CD4-positive, CD25-positive, alpha-beta regulatory T cell (primary cell): ENCODE measurements at regions not wholly inside any gene's neighbourhood (a gene's known extent, or its start where the extent isn't known, plus 50 kb on each side); places are given as distances from the start of the nearest gene placed in this dataset.

Source experiments
- ATAC-seq, 2 donors: fragments of 150-1000 bp; cut with Tn5 transposase; one replicate each; pipeline ENCODE4 v1.10.0; 2021; ENCODE audit warnings: low read depth in 2 of 2, moderate number of reproducible peaks in 2 of 2, moderate library complexity in 1 of 2
- DNase-seq, 3 donors: peaks; one replicate each; pipeline versions ENCODE4 v3.0.0 to v3.0.0-alpha.2; 2012 to 2022; ENCODE audit warnings: mixed read lengths in 1 of 3
- H3K27ac ChIP-seq: one replicate; pipeline ENCODE4 v1.7.0; 2013; ENCODE audit warnings: mild to moderate bottlenecking, low read length; ENCODE audit not compliant: insufficient read depth, poor library complexity, severe bottlenecking
- H3K27me3 ChIP-seq: one replicate; pipeline ENCODE4 v1.7.0; 2013; ENCODE audit warnings: low read length; ENCODE audit not compliant: control insufficient read depth, insufficient read depth
- H3K36me3 ChIP-seq: one replicate; pipeline ENCODE4 v1.7.0; 2013; ENCODE audit warnings: mild to moderate bottlenecking, low read length, moderate library complexity; ENCODE audit not compliant: control insufficient read depth, insufficient read depth
- H3K4me1 ChIP-seq: 2 replicates; pipeline ENCODE4 v1.7.0; 2013; ENCODE audit warnings: mild to moderate bottlenecking, low read length; ENCODE audit not compliant: insufficient read depth, control insufficient read depth, poor library complexity, severe bottlenecking
- H3K4me3 ChIP-seq: one replicate; pipeline ENCODE4 v1.7.0; 2013; ENCODE audit warnings: low read depth, mild to moderate bottlenecking, low read length, moderate library complexity
- H3K9me3 ChIP-seq, 2 experiments: 1 replicate in 1 of 2; 2 replicates in 1 of 2; pipeline ENCODE4 v1.7.0; 2013; ENCODE audit warnings: low read length in 2 of 2, mild to moderate bottlenecking in 1 of 2, moderate library complexity in 1 of 2; ENCODE audit not compliant: control insufficient read depth in 2 of 2
- H3K27ac Mint-ChIP-seq, 3 donors: one replicate each; pipeline ENCODE4 v1.8.0; 2020 to 2022; ENCODE audit warnings: mild to moderate bottlenecking in 3 of 3, mixed read lengths in 3 of 3, moderate library complexity in 2 of 3
- H3K27me3 Mint-ChIP-seq: one replicate; pipeline ENCODE4 v1.8.0; 2022; ENCODE audit warnings: mild to moderate bottlenecking, mixed read lengths
- H3K36me3 Mint-ChIP-seq: one replicate; pipeline ENCODE4 v1.8.0; 2020; ENCODE audit warnings: mixed read lengths
- H3K4me1 Mint-ChIP-seq, 4 donors: one replicate each; pipeline ENCODE4 v1.8.0; 2020 to 2022; ENCODE audit warnings: mixed read lengths in 4 of 4, mild to moderate bottlenecking in 1 of 4
- H3K4me3 Mint-ChIP-seq, 4 donors: one replicate each; pipeline ENCODE4 v1.8.0; 2020 to 2022; ENCODE audit warnings: mild to moderate bottlenecking in 4 of 4, mixed read lengths in 4 of 4, moderate library complexity in 3 of 4
- H3K9me3 Mint-ChIP-seq, 7 donors: one replicate each; pipeline ENCODE4 v1.8.0; 2020 to 2022; ENCODE audit warnings: mixed read lengths in 7 of 7, mild to moderate bottlenecking in 3 of 7, moderate library complexity in 2 of 7

- no peak overlapping the region for H3K27ac Mint-ChIP-seq
- H3K27me3 Mint-ChIP-seq: no peaks in the 10 kb centered on the region
- H3K4me1 ChIP-seq: no peaks in the 10 kb centered on the region
- peaks cover 0 to 10% (median 3%) of the 10 kb centered on the region in 7 donors for H3K9me3 Mint-ChIP-seq
- H3K4me1 Mint-ChIP-seq: no peaks in the 10 kb centered on the region
- H3K9me3 ChIP-seq: peaks cover 0 to 3% of the 10 kb centered on the region in 2 experiments
- no peaks in the 10 kb centered on the region for H3K36me3 ChIP-seq
- ATAC-seq (no peak), DNase-seq (no peak)
- H3K4me3 Mint-ChIP-seq: no peak overlapping the region
- H3K4me3 ChIP-seq: no peak overlapping the region
- no peak overlapping the region for H3K27ac ChIP-seq
- no peaks in the 10 kb centered on the region for H3K36me3 Mint-ChIP-seq
- no peaks in the 10 kb centered on the region for H3K27me3 ChIP-seq
Observed at GRCh38 chr13:70890289-70890688, 782.0 kb upstream of the KLHL1 start.

GRCh38 chr13:70889163-70889562 lies 780.9 kb upstream of the KLHL1 start:
- no peak overlapping the region for H3K4me3 Mint-ChIP-seq
- Histone ChIP-seq H3K4me1 (no peaks in the 10 kb centered on the region), H3K27ac (no peak overlapping the region), H3K36me3 (no peaks in the 10 kb centered on the region), H3K27me3 (no peaks in the 10 kb centered on the region), H3K4me3 (no peak overlapping the region), H3K9me3 (peaks cover 0 to 3% of the 10 kb centered on the region in 2 experiments)
- no peaks in the 10 kb centered on the region for H3K4me1 Mint-ChIP-seq
- no peaks in the 10 kb centered on the region for H3K36me3 Mint-ChIP-seq
- H3K9me3 Mint-ChIP-seq: peaks cover 0 to 10% (median 3%) of the 10 kb centered on the region in 7 donors
- no peak overlapping the region for H3K27ac Mint-ChIP-seq
- ATAC-seq (no peak), DNase-seq (no peak)
- H3K27me3 Mint-ChIP-seq: no peaks in the 10 kb centered on the region

- H3K4me1 ChIP-seq: no peaks in the 10 kb centered on the region
- Mint-ChIP-seq H3K9me3 (peaks cover 0 to 10% (median 6%) of the 10 kb centered on the region in 7 donors), H3K27ac (no peak overlapping the region), H3K36me3 (no peaks in the 10 kb centered on the region), H3K27me3 (no peaks in the 10 kb centered on the region), H3K4me3 (no peak overlapping the region), H3K4me1 (no peaks in the 10 kb centered on the region)
- no peak overlapping the region for H3K4me3 ChIP-seq
- DNase-seq: no peak
- no peaks in the 10 kb centered on the region for H3K27me3 ChIP-seq
- H3K27ac ChIP-seq: no peak overlapping the region
- no peaks in the 10 kb centered on the region for H3K36me3 ChIP-seq
- peaks cover 0 to 3% of the 10 kb centered on the region in 2 experiments for H3K9me3 ChIP-seq
- no peak for ATAC-seq
Observed at GRCh38 chr13:70884196-70884595, 775.9 kb upstream of the KLHL1 start.

- no peaks in the 10 kb centered on the region for H3K27me3 Mint-ChIP-seq
- no peak overlapping the region for H3K27ac Mint-ChIP-seq
- H3K36me3 Mint-ChIP-seq: no peaks in the 10 kb centered on the region
- no peaks in the 10 kb centered on the region for H3K4me1 Mint-ChIP-seq
- H3K4me3 Mint-ChIP-seq: no peak overlapping the region
- Histone ChIP-seq H3K4me1 (no peaks in the 10 kb centered on the region), H3K27me3 (no peaks in the 10 kb centered on the region), H3K9me3 (peaks cover 0 to 8% of the 10 kb centered on the region in 2 experiments), H3K27ac (no peak overlapping the region), H3K4me3 (no peak overlapping the region), H3K36me3 (no peaks in the 10 kb centered on the region)
- ATAC-seq (no peak), DNase-seq (no peak)
- H3K9me3 Mint-ChIP-seq: peaks cover 0 to 13% (median 3%) of the 10 kb centered on the region in 7 donors
Observed at GRCh38 chr13:70874636-70875035, 766.4 kb upstream of the KLHL1 start.

GRCh38 chr13:70864731-70865130 lies 756.5 kb upstream of the KLHL1 start:
- H3K9me3 ChIP-seq: peaks cover 0 to 4% of the 10 kb centered on the region in 2 experiments
- DNase-seq (no peak), ATAC-seq (no peak)
- peaks cover 2 to 9% (median 6%) of the 10 kb centered on the region in 7 donors for H3K9me3 Mint-ChIP-seq
- H3K27ac ChIP-seq: no peak overlapping the region
- no peaks in the 10 kb centered on the region for H3K27me3 Mint-ChIP-seq
- H3K4me1 ChIP-seq: no peaks in the 10 kb centered on the region
- no peaks in the 10 kb centered on the region for H3K36me3 ChIP-seq
- no peak overlapping the region for H3K27ac Mint-ChIP-seq
- H3K4me1 Mint-ChIP-seq: no peaks in the 10 kb centered on the region
- no peak overlapping the region for H3K4me3 Mint-ChIP-seq
- no peaks in the 10 kb centered on the region for H3K27me3 ChIP-seq
- no peaks in the 10 kb centered on the region for H3K36me3 Mint-ChIP-seq
- H3K4me3 ChIP-seq: no peak overlapping the region

GRCh38 chr13:70856711-70857110 lies 748.5 kb upstream of the KLHL1 start:
- Histone ChIP-seq H3K36me3 (no peaks in the 10 kb centered on the region), H3K27ac (no peak overlapping the region), H3K9me3 (peaks cover 5 to 8% of the 10 kb centered on the region in 2 experiments), H3K4me3 (no peak overlapping the region), H3K4me1 (no peaks in the 10 kb centered on the region), H3K27me3 (no peaks in the 10 kb centered on the region)
- H3K27me3 Mint-ChIP-seq: peaks cover 4% of the 10 kb centered on the region
- H3K9me3 Mint-ChIP-seq: peaks cover 0 to 21% (median 2%) of the 10 kb centered on the region in 7 donors
- DNase-seq: no peak
- no peaks in the 10 kb centered on the region for H3K36me3 Mint-ChIP-seq
- no peaks in the 10 kb centered on the region for H3K4me1 Mint-ChIP-seq
- no peak for ATAC-seq
- no peak overlapping the region for H3K4me3 Mint-ChIP-seq
- no peak overlapping the region for H3K27ac Mint-ChIP-seq

- no peak for ATAC-seq
- Histone ChIP-seq H3K27ac (no peak overlapping the region), H3K36me3 (no peaks in the 10 kb centered on the region), H3K4me1 (no peaks in the 10 kb centered on the region), H3K9me3 (peaks cover 5 to 8% of the 10 kb centered on the region in 2 experiments), H3K27me3 (no peaks in the 10 kb centered on the region), H3K4me3 (no peak overlapping the region)
- Mint-ChIP-seq H3K4me3 (no peak overlapping the region), H3K9me3 (peaks cover 0 to 17% (median 2%) of the 10 kb centered on the region in 7 donors), H3K27me3 (peaks cover 4% of the 10 kb centered on the region), H3K4me1 (no peaks in the 10 kb centered on the region), H3K27ac (no peak overlapping the region), H3K36me3 (no peaks in the 10 kb centered on the region)
- no peak for DNase-seq
Observed at GRCh38 chr13:70856025-70856424, 747.8 kb upstream of the KLHL1 start.

- no peaks in the 10 kb centered on the region for H3K27me3 ChIP-seq
- Mint-ChIP-seq H3K9me3 (peaks cover 0 to 10% (median 4%) of the 10 kb centered on the region in 7 donors), H3K4me1 (no peaks in the 10 kb centered on the region), H3K27ac (no peak overlapping the region), H3K27me3 (no peaks in the 10 kb centered on the region), H3K4me3 (no peak overlapping the region), H3K36me3 (no peaks in the 10 kb centered on the region)
- no peak overlapping the region for H3K27ac ChIP-seq
- H3K4me1 ChIP-seq: no peaks in the 10 kb centered on the region
- DNase-seq: no peak
- no peaks in the 10 kb centered on the region for H3K36me3 ChIP-seq
- no peak overlapping the region for H3K4me3 ChIP-seq
- no peak for ATAC-seq
- peaks cover 0 to 4% of the 10 kb centered on the region in 2 experiments for H3K9me3 ChIP-seq
Observed at GRCh38 chr13:70849222-70849621, 741.0 kb upstream of the KLHL1 start.
